ENCODE measurements at regions not wholly inside any gene's neighbourhood (a gene's known extent, or its start where the extent isn't known, plus 50 kb on each side); places are given as distances from the start of the nearest gene placed in this dataset.

GRCh38 chr14:22210906-22211305, 378.1 kb downstream of the DAD1 start:
- Mint-ChIP-seq H3K36me3 (no peaks in the 10 kb centered on the region), H3K27ac (peak overlapping the region in 1 of 7 donors; percentile 31), H3K27me3 (ENCODE audit: low read depth in 3 of 3) (peaks cover 0 to 2% (median 0%) of the 10 kb centered on the region in 3 donors), H3K4me3 (no peak overlapping the region), H3K4me1 (peaks cover 28% of the 10 kb centered on the region), H3K9me3 (peaks cover 0 to 4% (median 2%) of the 10 kb centered on the region in 7 donors)
- H3K4me3 ChIP-seq (replicated peaks in 1 of 3; ENCODE audit: low read depth in 2 of 3, low read length in 3 of 3): no peak overlapping the region
- intact Hi-C loops (cut with micrococcal nuclease): no loop called here
- no peak for TF ChIP-seq CTCF (IDR thresholded peaks at IDR 0.05)
- no peak overlapping the region for H3K4me2 ChIP-seq (replicated peaks; ENCODE audit: extremely low read depth, low read length, poor library complexity, severe bottlenecking)
- H2AFZ ChIP-seq (ENCODE audit: insufficient read depth, low read depth, low read length, poor library complexity, severe bottlenecking): no peak overlapping the region
- H3K4me1 ChIP-seq (ENCODE audit: control insufficient read depth in 1 of 2, insufficient read depth in 2 of 2, low read length in 2 of 2): peaks cover 3 to 19% of the 10 kb centered on the region in 2 donors
- H3K79me2 ChIP-seq (ENCODE audit: insufficient read depth, low read length): no peaks in the 10 kb centered on the region
- H3K27ac ChIP-seq (ENCODE audit: low read depth in 1 of 2, low read length in 2 of 2): no peak overlapping the region
- H3K9ac ChIP-seq (ENCODE audit: insufficient read depth, low read length, poor library complexity, severe bottlenecking): no peak overlapping the region
- H3K9me3 ChIP-seq (replicated peaks in 1 of 2; ENCODE audit: control insufficient read depth in 1 of 2, insufficient read depth in 1 of 2, low read length in 2 of 2): no peaks in the 10 kb centered on the region
- 60% methylated on average over 1 of the region's 1 CpG for WGBS (ENCODE audit: insufficient coverage)
- no peaks in the 10 kb centered on the region for H3K27me3 ChIP-seq (ENCODE audit: control insufficient read depth in 2 of 2, insufficient read depth in 2 of 2, low read length in 2 of 2)
- H3K36me3 ChIP-seq (replicated peaks in 1 of 2; ENCODE audit: control insufficient read depth in 1 of 2, insufficient read depth in 2 of 2, low read length in 2 of 2): no peaks in the 10 kb centered on the region
- DNase-seq: no peak
- no peaks in the 10 kb centered on the region for H4K20me1 ChIP-seq (ENCODE audit: insufficient read depth, low read length)

- Histone ChIP-seq H3K79me2 (ENCODE audit: insufficient read depth, low read length) (no peaks in the 10 kb centered on the region), H3K9me3 (replicated peaks in 1 of 2; ENCODE audit: control insufficient read depth in 1 of 2, insufficient read depth in 1 of 2, low read length in 2 of 2) (no peaks in the 10 kb centered on the region), H3K36me3 (replicated peaks in 1 of 2; ENCODE audit: control insufficient read depth in 1 of 2, insufficient read depth in 2 of 2, low read length in 2 of 2) (no peaks in the 10 kb centered on the region), H3K4me3 (replicated peaks in 1 of 3; ENCODE audit: low read depth in 2 of 3, low read length in 3 of 3) (no peak overlapping the region), H3K27me3 (ENCODE audit: control insufficient read depth in 2 of 2, insufficient read depth in 2 of 2, low read length in 2 of 2) (no peaks in the 10 kb centered on the region), H3K9ac (ENCODE audit: insufficient read depth, low read length, poor library complexity, severe bottlenecking) (no peak overlapping the region), H3K4me2 (replicated peaks; ENCODE audit: extremely low read depth, low read length, poor library complexity, severe bottlenecking) (no peak overlapping the region), H2AFZ (ENCODE audit: insufficient read depth, low read depth, low read length, poor library complexity, severe bottlenecking) (no peak overlapping the region), H3K4me1 (ENCODE audit: control insufficient read depth in 1 of 2, insufficient read depth in 2 of 2, low read length in 2 of 2) (peaks cover 3 to 19% of the 10 kb centered on the region in 2 donors), H4K20me1 (ENCODE audit: insufficient read depth, low read length) (no peaks in the 10 kb centered on the region), H3K27ac (ENCODE audit: low read depth in 1 of 2, low read length in 2 of 2) (no peak overlapping the region)
- no peak for DNase-seq
- no peak for TF ChIP-seq CTCF (IDR thresholded peaks at IDR 0.05)
- Mint-ChIP-seq H3K4me1 (peaks cover 28% of the 10 kb centered on the region), H3K9me3 (peaks cover 0 to 4% (median 2%) of the 10 kb centered on the region in 7 donors), H3K27ac (no peak overlapping the region), H3K4me3 (no peak overlapping the region), H3K36me3 (no peaks in the 10 kb centered on the region), H3K27me3 (ENCODE audit: low read depth in 3 of 3) (peaks cover 0 to 2% (median 0%) of the 10 kb centered on the region in 3 donors)
- intact Hi-C loops (cut with micrococcal nuclease): no loop called here
- WGBS (ENCODE audit: insufficient coverage): 20% methylated on average over 2 of the region's 2 CpGs
Measured at GRCh38 chr14:22210026-22210425, 379.0 kb downstream of the DAD1 start.

Measured in CD14-positive monocyte (primary cell).